Endothelial cell (in vitro differentiated cells): ENCODE measurements at regions not wholly inside any gene's neighbourhood (a gene's known extent, or its start where the extent isn't known, plus 50 kb on each side); places are given as distances from the start of the nearest gene placed in this dataset.
A peak's percentile ranks its signal among the peaks of the same experiment; 100 is the strongest.

Source experiments
- DNase-seq: peaks from one replicate; pipeline ENCODE4 v3.0.0; 2021; ENCODE audit warnings: low spot score
- H3K27ac Mint-ChIP-seq: one replicate; pipeline ENCODE4 v1.8.0; 2021; ENCODE audit warnings: mixed read lengths, inconsistent platforms; ENCODE audit not compliant: unreplicated experiment
- H3K27me3 Mint-ChIP-seq: one replicate; pipeline ENCODE4 v1.8.0; 2021; ENCODE audit warnings: mild to moderate bottlenecking, moderate library complexity, mixed read lengths, inconsistent platforms; ENCODE audit not compliant: unreplicated experiment
- H3K36me3 Mint-ChIP-seq: one replicate; pipeline ENCODE4 v1.8.0; 2021; ENCODE audit warnings: mild to moderate bottlenecking, low read depth, mixed read lengths, inconsistent platforms; ENCODE audit not compliant: unreplicated experiment
- H3K4me1 Mint-ChIP-seq: one replicate; pipeline ENCODE4 v1.8.0; 2021; ENCODE audit warnings: mild to moderate bottlenecking, mixed read lengths, inconsistent platforms; ENCODE audit not compliant: unreplicated experiment
- H3K4me3 Mint-ChIP-seq: one replicate; pipeline ENCODE4 v1.8.0; 2021; ENCODE audit warnings: mild to moderate bottlenecking, mixed read lengths, inconsistent platforms; ENCODE audit not compliant: unreplicated experiment
- H3K9me3 Mint-ChIP-seq: one replicate; pipeline ENCODE4 v1.8.0; 2021; ENCODE audit warnings: mixed read lengths, inconsistent platforms; ENCODE audit not compliant: unreplicated experiment
- TF ChIP-seq, protein P1 (sequence below): fragments of 200-600 bp; sonication (generic); IDR thresholded peaks from one replicate; pipeline ENCODE4 v1.5.0; 2021; ENCODE audit warnings: antibody characterized with exemption; ENCODE audit not compliant: unreplicated experiment

GRCh38 chr2:180205621-180206235 is 198.6 kb upstream of the CWC22 start:
- no peak overlapping the region for H3K27ac Mint-ChIP-seq
- no peaks in the 10 kb centered on the region for H3K9me3 Mint-ChIP-seq
- H3K36me3 Mint-ChIP-seq = no peaks in the 10 kb centered on the region
- TF ChIP-seq, protein P1, sequence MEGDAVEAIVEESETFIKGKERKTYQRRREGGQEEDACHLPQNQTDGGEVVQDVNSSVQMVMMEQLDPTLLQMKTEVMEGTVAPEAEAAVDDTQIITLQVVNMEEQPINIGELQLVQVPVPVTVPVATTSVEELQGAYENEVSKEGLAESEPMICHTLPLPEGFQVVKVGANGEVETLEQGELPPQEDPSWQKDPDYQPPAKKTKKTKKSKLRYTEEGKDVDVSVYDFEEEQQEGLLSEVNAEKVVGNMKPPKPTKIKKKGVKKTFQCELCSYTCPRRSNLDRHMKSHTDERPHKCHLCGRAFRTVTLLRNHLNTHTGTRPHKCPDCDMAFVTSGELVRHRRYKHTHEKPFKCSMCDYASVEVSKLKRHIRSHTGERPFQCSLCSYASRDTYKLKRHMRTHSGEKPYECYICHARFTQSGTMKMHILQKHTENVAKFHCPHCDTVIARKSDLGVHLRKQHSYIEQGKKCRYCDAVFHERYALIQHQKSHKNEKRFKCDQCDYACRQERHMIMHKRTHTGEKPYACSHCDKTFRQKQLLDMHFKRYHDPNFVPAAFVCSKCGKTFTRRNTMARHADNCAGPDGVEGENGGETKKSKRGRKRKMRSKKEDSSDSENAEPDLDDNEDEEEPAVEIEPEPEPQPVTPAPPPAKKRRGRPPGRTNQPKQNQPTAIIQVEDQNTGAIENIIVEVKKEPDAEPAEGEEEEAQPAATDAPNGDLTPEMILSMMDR = no peak
- peaks cover 1% of the 10 kb centered on the region for H3K27me3 Mint-ChIP-seq
- H3K4me1 Mint-ChIP-seq = no peaks in the 10 kb centered on the region
- no peak overlapping the region for H3K4me3 Mint-ChIP-seq
- DNase-seq = no peak

DNA sequence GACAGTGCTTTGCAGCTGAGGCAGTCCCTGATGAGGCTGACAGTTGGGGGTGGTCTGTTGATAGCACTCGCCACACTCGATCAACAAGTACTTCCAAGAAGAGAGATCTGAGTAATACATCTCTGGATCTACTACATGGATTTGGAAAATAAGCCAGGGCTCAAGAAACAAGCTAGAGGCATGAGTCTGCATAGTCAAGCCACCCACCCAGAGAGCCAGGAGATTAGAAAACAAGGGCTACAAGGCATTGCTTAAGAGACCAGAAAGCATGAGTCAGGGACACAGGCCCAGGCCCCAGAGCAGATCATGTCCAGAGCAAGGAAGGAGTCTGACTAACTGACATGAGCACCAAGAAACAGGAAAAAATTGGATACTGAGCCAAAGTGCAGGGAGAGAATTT is 196.9 kb upstream of the CWC22 start:
- TF ChIP-seq, protein P1 = no peak
- no peak for DNase-seq
- Mint-ChIP-seq H3K27ac (no peak overlapping the region), H3K4me1 (no peaks in the 10 kb centered on the region), H3K36me3 (no peaks in the 10 kb centered on the region), H3K9me3 (no peaks in the 10 kb centered on the region), H3K27me3 (peaks cover 1% of the 10 kb centered on the region), H3K4me3 (no peak overlapping the region)

DNA sequence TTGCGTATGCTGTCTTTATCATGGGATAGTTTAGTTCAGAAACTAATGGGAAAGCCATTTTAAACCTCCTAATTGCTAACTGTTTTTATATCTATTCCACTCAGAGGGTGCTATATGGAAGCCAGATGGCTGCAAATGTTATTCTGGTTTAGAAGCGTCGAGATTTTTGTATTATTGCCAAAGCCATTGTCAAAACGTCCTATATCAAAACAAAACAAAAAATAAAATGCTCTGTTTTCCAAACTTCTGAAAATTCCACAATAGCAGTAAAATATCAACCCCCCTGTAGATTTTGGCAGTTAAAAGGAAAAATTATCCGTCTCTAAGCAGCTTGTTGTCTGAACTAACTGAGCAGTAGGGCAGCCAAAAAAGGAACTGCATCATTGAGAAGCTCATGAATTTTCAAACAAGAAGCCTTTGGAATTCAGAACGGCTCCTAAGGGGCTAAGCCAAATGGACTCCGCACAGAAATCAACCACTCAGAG is 195.4 kb upstream of the CWC22 start:
- H3K27ac Mint-ChIP-seq = no peak overlapping the region
- TF ChIP-seq, protein P1 = no peak
- DNase-seq = no peak
- peaks cover 1% of the 10 kb centered on the region for H3K27me3 Mint-ChIP-seq
- H3K4me3 Mint-ChIP-seq = no peak overlapping the region
- no peaks in the 10 kb centered on the region for H3K4me1 Mint-ChIP-seq
- H3K36me3 Mint-ChIP-seq = no peaks in the 10 kb centered on the region
- no peaks in the 10 kb centered on the region for H3K9me3 Mint-ChIP-seq

DNA sequence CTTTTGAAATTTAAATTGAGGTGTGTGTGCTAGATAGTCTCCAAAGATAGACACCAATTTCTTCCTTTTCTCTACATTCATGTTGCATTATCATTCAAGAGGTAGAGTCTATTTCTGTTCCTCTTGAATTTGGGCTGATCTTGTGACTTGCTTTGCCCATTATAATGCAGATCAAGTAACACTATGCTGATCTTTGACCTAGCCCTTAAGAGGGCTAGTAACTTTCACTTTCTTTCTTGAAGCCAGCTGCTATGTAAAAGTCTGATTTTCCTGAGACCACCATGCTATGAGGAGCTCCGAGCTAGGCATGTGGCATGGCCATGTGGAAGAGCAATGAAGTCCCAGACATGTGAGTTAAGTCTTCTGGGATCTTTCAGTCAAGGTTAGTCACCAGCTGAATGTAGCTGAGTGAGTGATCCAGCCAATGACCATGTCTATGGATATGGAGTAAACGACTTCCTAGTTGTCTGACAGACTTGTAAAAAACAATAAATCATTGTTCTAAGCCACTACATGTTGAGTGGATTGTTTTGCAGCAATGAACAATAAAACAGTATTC is 189.4 kb upstream of the CWC22 start:
- H3K27ac Mint-ChIP-seq = no peak overlapping the region
- H3K36me3 Mint-ChIP-seq = no peaks in the 10 kb centered on the region
- H3K4me3 Mint-ChIP-seq = no peak overlapping the region
- no peaks in the 10 kb centered on the region for H3K27me3 Mint-ChIP-seq
- H3K9me3 Mint-ChIP-seq = no peaks in the 10 kb centered on the region
- TF ChIP-seq, protein P1 = no peak
- DNase-seq = no peak
- peaks cover 3% of the 10 kb centered on the region for H3K4me1 Mint-ChIP-seq

GRCh38 chr2:180195847-180196246 is 188.8 kb upstream of the CWC22 start:
- TF ChIP-seq, protein P1 = no peak
- Mint-ChIP-seq H3K4me1 (peaks cover 6% of the 10 kb centered on the region), H3K4me3 (no peak overlapping the region), H3K9me3 (no peaks in the 10 kb centered on the region), H3K36me3 (no peaks in the 10 kb centered on the region), H3K27ac (peak overlapping the region; percentile 81), H3K27me3 (no peaks in the 10 kb centered on the region)
- no peak for DNase-seq
